HG03064 (cell line): ENCODE measurements at regions not wholly inside any gene's neighbourhood (a gene's known extent, or its start where the extent isn't known, plus 50 kb on each side); places are given as distances from the start of the nearest gene placed in this dataset.

Experiments used
- ATAC-seq: cut with Tn5 transposase; IDR thresholded peaks from one replicate; pipeline ENCODE4 v1.9.1; 2021; ENCODE audit warnings: low read depth; ENCODE audit not compliant: unreplicated experiment

DNA sequence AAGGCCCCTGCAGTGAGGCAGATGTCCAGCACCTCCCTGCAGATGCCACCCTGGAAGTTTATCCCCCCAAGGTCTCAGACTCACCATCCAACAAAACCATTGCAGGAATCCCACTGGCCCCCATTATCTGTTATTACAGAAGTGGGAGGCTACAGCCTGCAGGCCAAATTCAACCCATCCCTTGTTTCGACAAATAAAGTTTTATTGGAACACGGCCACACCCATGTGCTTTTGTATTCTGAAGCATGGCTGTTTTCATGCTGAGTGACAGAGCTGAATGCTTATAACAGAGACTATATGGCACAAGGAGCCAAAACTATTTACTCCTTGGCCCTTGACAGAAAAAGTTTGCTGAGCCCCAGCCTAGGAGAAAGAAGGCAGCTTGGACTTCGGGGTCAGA is 428.8 kb downstream of the CDK5RAP2 start:
- no peak for ATAC-seq

- no peak for ATAC-seq
Observed at GRCh38 chr9:120138955-120139354, 441.0 kb downstream of the CDK5RAP2 start.

GRCh38 chr9:120137186-120137840 is 442.7 kb downstream of the CDK5RAP2 start:
- no peak for ATAC-seq

- ATAC-seq = no peak
Observed at GRCh38 chr9:120136696-120137095, 443.3 kb downstream of the CDK5RAP2 start.

GRCh38 chr9:120117081-120117480 is 462.9 kb downstream of the CDK5RAP2 start:
- ATAC-seq = no peak

DNA sequence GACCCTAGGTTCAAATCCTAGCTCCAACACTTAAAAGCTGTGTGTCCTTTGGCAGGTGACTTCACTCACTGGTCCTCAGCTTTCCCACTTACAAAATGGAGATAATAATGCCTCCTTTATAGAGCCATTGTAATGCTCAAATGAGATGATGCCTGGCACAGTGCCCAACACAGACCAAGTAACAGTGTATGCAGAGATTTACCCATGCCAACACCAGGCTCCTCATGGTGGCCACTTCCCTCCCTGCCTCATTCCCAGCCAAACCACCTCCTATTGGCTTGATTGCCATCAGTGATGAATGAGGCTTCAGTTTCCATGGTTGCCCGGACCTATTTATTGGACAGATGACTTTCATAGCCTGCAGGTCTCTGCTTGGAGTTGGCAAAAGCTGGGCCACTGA is 469.4 kb downstream of the CDK5RAP2 start:
- no peak for ATAC-seq

- no peak for ATAC-seq
Observed at GRCh38 chr9:120109242-120109641, 470.7 kb downstream of the CDK5RAP2 start.

DNA sequence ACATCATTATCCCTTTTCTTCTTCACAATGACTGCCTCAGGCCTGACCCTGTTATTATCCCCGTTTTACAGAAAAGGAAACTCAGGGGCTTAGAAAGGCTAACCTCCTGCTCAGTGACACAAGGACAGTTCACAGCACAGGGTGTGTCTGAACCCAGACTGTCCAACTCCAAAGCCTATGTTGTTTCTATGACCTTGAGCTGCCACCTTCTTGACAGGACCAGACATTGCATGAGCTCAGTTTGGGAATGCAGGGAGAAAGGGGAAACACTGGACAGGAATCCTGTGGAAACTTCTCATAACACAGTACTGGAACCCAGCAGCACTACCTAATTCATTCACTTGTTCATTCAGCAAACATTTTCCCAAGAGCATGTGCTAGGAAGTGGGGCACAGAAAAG is 472.8 kb downstream of the CDK5RAP2 start:
- no peak for ATAC-seq

- ATAC-seq = no peak
Observed at GRCh38 chr9:120104771-120105170, 475.2 kb downstream of the CDK5RAP2 start.

DNA sequence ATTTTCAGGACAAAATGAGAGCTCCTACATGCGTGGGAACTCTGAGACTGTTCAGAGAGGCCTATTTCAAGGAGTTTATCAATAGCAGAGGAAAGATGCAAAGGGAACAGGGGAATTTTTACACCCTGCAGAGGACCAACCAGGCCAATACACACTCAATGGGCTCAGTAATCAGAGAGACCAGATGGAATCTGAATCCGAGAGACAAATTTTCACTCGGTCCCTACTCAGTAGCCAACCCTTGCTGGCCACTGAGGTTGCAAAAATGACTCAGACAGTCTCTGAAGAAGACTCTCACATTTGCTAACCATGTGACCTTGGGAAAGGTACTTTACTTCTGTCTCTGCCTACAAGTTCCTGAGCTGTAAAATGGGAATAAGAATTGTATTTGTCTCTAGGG is 479.4 kb downstream of the CDK5RAP2 start:
- no peak for ATAC-seq

DNA sequence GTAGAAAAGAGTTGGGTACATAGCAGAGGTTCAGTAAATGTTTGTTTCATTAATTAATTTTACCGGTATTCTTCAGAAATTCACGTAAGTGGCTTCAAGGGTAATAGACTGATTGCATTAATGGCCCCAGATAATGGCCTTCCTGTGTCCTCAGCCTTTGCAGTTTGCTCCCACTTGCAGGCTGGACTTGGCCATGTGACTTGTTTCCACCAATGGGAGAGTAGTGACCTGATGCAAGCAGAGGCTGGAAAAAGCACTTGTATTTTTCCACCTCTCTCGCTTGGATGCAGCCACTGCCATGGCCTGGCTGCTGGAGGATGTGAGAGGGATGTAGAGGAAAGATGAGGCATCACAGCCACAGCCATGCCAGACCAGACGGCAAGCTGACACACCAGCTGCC is 480.9 kb downstream of the CDK5RAP2 start:
- ATAC-seq = no peak

DNA sequence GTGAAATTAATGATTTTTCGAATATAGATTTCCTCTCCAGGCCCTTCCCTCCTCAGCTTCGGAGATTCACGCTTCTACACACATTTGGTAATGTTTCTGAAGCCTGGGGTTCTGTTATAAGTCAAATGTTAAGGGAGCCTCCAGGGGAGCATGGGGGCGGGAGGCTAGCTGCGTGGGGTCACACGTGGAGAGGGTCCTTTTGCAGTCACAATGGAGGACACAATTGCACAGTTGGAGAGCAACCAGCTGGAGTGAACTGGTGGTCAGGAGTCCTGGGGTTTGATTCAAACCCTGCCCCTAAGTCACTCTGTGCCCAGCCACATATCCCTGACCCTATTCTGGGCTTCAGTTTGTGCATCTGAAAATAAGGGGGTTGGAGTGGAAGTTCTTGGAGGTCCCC is 481.4 kb downstream of the CDK5RAP2 start:
- ATAC-seq = no peak

DNA sequence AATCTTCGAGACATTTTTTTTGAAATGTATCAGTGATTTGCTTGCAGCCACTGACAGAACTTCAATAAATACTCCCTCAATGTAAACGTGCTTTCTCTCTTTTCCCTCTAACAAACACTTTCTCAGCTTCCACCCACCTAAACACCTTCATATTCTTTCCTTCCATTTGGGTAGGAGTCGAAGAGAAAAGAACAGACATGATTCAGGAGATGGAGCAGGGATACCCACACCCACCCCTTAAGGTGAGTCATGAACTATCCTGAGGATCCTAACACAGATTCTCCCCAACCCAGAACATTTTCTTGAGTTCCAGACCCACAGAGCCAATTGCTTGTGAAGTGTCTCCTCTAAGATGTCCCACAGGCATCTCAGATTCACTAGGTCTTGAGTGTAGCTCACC is 488.8 kb downstream of the CDK5RAP2 start:
- ATAC-seq = no peak

DNA sequence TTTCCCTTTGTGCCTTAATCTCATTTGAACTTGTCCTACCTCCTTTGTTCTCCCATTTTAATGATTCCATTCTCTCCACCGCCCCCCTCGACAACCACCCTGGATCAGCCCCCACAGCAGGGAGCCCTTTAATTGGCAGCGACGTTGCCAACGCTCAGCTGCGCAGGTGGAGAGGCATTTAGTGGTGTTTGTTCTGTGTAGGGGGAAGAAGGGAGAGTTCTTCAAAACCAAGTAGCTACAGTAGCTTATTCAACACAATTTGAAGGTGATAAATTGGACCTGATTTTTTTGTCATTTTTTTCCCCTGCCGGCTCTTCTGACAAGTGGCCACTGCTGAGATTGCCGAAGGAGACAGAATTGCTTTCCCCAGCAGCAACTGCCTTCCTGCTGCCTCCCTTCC is 499.1 kb downstream of the CDK5RAP2 start:
- ATAC-seq = no peak

GRCh38 chr9:120078112-120078511 is 501.9 kb downstream of the CDK5RAP2 start:
- no peak for ATAC-seq

DNA sequence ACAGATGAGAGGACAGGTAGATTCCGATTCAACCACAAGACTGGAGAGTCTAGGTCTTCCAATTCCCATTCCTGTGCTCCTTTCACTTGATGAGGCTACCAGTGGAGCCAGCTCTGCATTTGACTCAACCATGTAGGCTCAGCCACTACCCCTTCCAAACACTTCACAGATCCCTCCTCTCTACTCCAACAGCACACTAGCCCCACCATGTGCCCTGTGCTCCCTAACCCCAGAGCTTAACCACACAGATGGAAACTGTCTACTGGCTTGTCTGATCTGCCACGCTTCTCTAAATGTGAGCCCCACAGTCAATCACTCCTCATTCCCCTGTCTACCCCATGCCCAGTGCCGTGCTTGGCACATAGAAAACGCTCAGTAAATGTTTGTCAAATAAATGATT is 508.2 kb downstream of the CDK5RAP2 start:
- no peak for ATAC-seq

DNA sequence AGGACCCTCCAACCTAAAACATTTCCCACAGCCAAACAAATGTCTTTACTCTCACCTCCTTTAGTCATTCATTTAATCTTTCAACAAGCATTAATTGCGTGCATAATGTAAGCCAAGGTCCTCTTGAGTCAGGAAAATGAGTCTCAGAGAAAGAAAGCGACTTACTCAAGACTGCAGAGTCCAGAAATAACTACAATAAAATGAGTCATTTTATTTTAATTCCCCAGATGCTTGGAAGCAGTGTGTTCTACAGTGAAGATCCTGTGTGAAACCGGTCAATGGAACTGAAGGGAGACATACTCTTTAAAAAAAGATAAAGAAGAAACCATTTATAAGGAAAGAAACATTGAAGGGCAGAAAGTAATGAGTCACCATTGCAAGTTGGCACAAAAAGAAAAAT is 513.7 kb downstream of the CDK5RAP2 start:
- ATAC-seq = no peak

GRCh38 chr9:120065151-120065550 is 514.8 kb downstream of the CDK5RAP2 start:
- ATAC-seq = no peak

DNA sequence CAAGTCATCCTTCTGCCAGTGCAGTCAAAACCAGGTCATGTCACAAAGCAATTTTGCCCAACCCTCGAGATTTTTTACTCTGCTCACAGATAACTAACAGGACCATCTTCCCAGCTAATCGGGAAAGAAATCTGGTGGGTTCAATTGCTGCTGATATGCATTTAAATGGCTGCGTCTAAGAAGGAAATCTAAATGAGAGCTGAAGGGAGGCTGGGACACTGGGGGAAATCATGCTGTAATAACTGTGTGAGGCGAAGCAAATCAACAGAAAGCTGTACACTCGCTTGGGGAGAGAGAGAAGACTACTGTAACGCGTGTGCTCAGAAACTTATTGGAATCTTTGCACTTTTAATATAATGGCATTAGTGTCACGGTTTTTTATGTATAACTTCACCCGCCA is 535.0 kb downstream of the CDK5RAP2 start:
- no peak for ATAC-seq

DNA sequence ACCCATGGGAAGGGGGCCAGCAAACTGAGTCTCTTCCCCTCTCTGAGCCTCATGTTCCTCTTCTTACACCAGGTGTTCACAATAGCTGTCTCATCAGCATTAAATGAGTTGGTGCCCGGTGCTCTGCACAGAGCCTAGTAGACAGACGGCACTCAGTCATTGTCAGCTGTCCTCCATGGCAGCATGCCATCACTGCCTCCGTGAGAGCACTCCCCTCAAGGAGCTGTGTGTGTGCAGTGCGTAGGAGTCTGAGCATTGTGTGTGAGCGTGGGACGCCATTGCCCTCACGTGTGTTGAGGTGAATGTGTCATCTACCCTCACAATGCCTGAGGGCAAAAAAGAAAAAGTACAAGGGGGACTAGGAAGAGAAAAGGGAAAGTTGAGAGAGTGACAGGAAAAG is 536.5 kb downstream of the CDK5RAP2 start:
- no peak for ATAC-seq

DNA sequence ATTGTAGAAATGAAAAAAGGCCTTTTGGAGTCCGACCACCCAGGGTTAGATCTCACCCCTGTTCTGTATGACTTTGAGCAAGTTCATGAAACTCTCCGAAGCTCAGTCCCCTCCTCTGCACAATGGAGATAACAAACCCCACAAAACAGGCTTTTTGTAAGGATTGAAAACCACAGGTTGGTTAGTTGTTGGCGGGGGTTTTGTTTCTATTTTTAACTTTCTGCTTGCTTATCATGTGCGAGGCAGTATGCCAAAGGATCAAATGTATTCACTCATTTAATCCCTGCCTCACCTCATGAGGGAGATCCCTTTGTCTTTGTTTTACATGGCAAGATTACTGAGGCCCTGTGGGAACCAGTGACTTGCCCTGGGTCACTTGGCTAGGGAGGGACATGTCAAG is 539.1 kb downstream of the CDK5RAP2 start:
- ATAC-seq = no peak

DNA sequence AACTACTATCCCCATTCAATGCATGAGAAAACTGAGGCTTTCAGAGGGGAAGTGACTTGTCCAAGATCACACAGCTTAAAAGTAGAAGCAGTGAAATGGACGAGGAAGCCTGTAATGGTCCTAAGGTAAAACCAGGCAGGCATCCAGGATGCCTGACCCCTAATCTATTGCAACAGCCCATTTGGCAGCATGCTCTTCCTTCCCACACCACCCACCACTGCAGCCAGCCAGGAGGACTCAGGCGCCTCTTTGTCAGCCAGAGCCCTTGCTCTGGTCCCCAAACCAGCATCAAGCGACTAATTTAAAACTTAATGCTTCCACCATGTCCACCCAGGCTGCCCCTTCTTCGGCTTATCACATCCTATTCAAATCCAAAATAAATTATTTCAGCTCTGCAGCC is 541.6 kb downstream of the CDK5RAP2 start:
- ATAC-seq = no peak

- no peak for ATAC-seq
Observed at GRCh38 chr9:120032639-120033038, 547.3 kb downstream of the CDK5RAP2 start.
